H9 (cell line): ENCODE measurements at regions not wholly inside any gene's neighbourhood (a gene's known extent, or its start where the extent isn't known, plus 50 kb on each side); places are given as distances from the start of the nearest gene placed in this dataset.
A peak's percentile ranks its signal among the peaks of the same experiment; 100 is the strongest.

ENCODE experiments used
- DNase-seq: peaks from one replicate; pipeline ENCODE4 v3.0.0-alpha.2; 2017
- H2AFZ ChIP-seq: one replicate; pipeline ENCODE4 v1.6.1; 2013; ENCODE audit warnings: mild to moderate bottlenecking, low read length, control low read depth, moderate library complexity
- H2AK5ac ChIP-seq: 2 replicates; pipeline ENCODE4 v1.6.1; 2013; ENCODE audit warnings: low read length, control low read depth, mixed read lengths; ENCODE audit not compliant: insufficient read length
- H2BK120ac ChIP-seq: one replicate; pipeline ENCODE4 v1.6.1; 2013; ENCODE audit warnings: low read depth, mild to moderate bottlenecking, low read length, control low read depth, inconsistent platforms; ENCODE audit not compliant: poor library complexity, severe bottlenecking
- H2BK12ac ChIP-seq: 2 replicates; pipeline ENCODE4 v1.6.1; 2013; ENCODE audit warnings: low read length, control low read depth, mixed read lengths, low read depth; ENCODE audit not compliant: insufficient read length
- H2BK15ac ChIP-seq: 2 replicates; pipeline ENCODE4 v1.6.1; 2013; ENCODE audit warnings: low read depth, low read length, control low read depth
- H2BK20ac ChIP-seq: one replicate; pipeline ENCODE4 v1.6.1; 2013; ENCODE audit warnings: low read depth, mild to moderate bottlenecking, low read length, control low read depth, inconsistent platforms; ENCODE audit not compliant: poor library complexity, severe bottlenecking
- H2BK5ac ChIP-seq: 2 replicates; pipeline ENCODE4 v1.6.1; 2013; ENCODE audit warnings: low read length, control low read depth, mixed read lengths; ENCODE audit not compliant: insufficient read length
- H3K14ac ChIP-seq: 2 replicates; pipeline ENCODE4 v1.6.1; 2013; ENCODE audit warnings: low read length, control low read depth; ENCODE audit not compliant: insufficient read depth
- H3K18ac ChIP-seq: 2 replicates; pipeline ENCODE4 v1.6.1; 2013; ENCODE audit warnings: low read depth, mild to moderate bottlenecking, mixed read lengths, low read length, control low read depth; ENCODE audit not compliant: insufficient read length
- H3K23ac ChIP-seq: 2 replicates; pipeline ENCODE4 v1.6.1; 2013; ENCODE audit warnings: low read length, control low read depth, mixed read lengths, low read depth; ENCODE audit not compliant: insufficient read length
- H3K23me2 ChIP-seq: 2 replicates; pipeline ENCODE4 v1.6.1; 2013; ENCODE audit warnings: low read depth, mild to moderate bottlenecking, mixed read lengths, low read length, control low read depth; ENCODE audit not compliant: insufficient read length, poor library complexity, severe bottlenecking
- H3K27ac ChIP-seq: 2 replicates; pipeline ENCODE4 v1.5.1; 2013; ENCODE audit warnings: low read length, control low read depth, mixed read lengths, low read depth; ENCODE audit not compliant: insufficient read length
- H3K27me3 ChIP-seq: 2 replicates; pipeline ENCODE4 v1.6.1; 2013; ENCODE audit warnings: low read length, control low read depth, inconsistent platforms; ENCODE audit not compliant: insufficient read depth
- H3K4ac ChIP-seq: 2 replicates; pipeline ENCODE4 v1.6.1; 2013; ENCODE audit warnings: low read depth, mild to moderate bottlenecking, control low read depth, inconsistent platforms, low read length, moderate library complexity
- H3K4me1 ChIP-seq: 2 replicates; pipeline ENCODE4 v1.6.1; 2013; ENCODE audit warnings: low read length, control low read depth, inconsistent platforms; ENCODE audit not compliant: insufficient read depth
- H3K4me2 ChIP-seq: 2 replicates; pipeline ENCODE4 v1.6.1; 2013; ENCODE audit warnings: low read length, control low read depth, mixed read lengths; ENCODE audit not compliant: insufficient read length, insufficient read depth
- H3K56ac ChIP-seq: 2 replicates; pipeline ENCODE4 v1.6.1; 2013; ENCODE audit warnings: low read depth, mild to moderate bottlenecking, mixed read lengths, low read length, control low read depth; ENCODE audit not compliant: insufficient read length
- H3K79me1 ChIP-seq: 2 replicates; pipeline ENCODE4 v1.6.1; 2013; ENCODE audit warnings: low read depth, mild to moderate bottlenecking, moderate library complexity, low read length, control low read depth, inconsistent platforms; ENCODE audit not compliant: insufficient read depth, poor library complexity, severe bottlenecking
- H3K79me2 ChIP-seq: 2 replicates; pipeline ENCODE4 v1.6.1; 2013; ENCODE audit warnings: low read length, control low read depth, inconsistent platforms; ENCODE audit not compliant: insufficient read depth
- H3K9ac ChIP-seq: 2 replicates; pipeline ENCODE4 v1.6.1; 2013; ENCODE audit warnings: low read length, control low read depth, mixed read lengths; ENCODE audit not compliant: insufficient read length; ENCODE audit errors: extremely low read depth
- H3K9me3 ChIP-seq: one replicate; pipeline ENCODE4 v1.6.1; 2013; ENCODE audit warnings: low read depth, low read length, inconsistent platforms; ENCODE audit not compliant: control insufficient read depth
- H3T11ph ChIP-seq: one replicate; pipeline ENCODE4 v1.6.1; 2013; ENCODE audit warnings: mild to moderate bottlenecking, low read length, control low read depth, inconsistent platforms
- H4K20me1 ChIP-seq: one replicate; pipeline ENCODE4 v1.6.1; 2013; ENCODE audit not compliant: control insufficient read depth, insufficient read length, insufficient read depth
- H4K5ac ChIP-seq: 2 replicates; pipeline ENCODE4 v1.6.1; 2013; ENCODE audit warnings: low read depth, mild to moderate bottlenecking, mixed read lengths, low read length, control low read depth; ENCODE audit not compliant: insufficient read length
- H4K8ac ChIP-seq: replicated peaks from 2 replicates; pipeline ENCODE4 v1.6.1; 2013; ENCODE audit warnings: low read length, control low read depth, mixed read lengths, low read depth; ENCODE audit not compliant: insufficient read length
- H4K91ac ChIP-seq: 2 replicates; pipeline ENCODE4 v1.6.1; 2013; ENCODE audit warnings: low read depth, mild to moderate bottlenecking, moderate library complexity, mixed read lengths, low read length, control low read depth; ENCODE audit not compliant: insufficient read length
- H3K27ac Mint-ChIP-seq, 3 experiments: 2 replicates in 2 of 3; 3 replicates in 1 of 3; pipeline ENCODE4 v1.8.0; 2020 to 2021; ENCODE audit warnings: mixed read lengths in 3 of 3, mild to moderate bottlenecking in 1 of 3, moderate library complexity in 1 of 3
- H3K27me3 Mint-ChIP-seq: 2 replicates; pipeline ENCODE4 v1.8.0; 2021; ENCODE audit warnings: low read depth, mild to moderate bottlenecking, moderate library complexity, mixed read lengths
- H3K36me3 Mint-ChIP-seq, 3 experiments: 2 replicates in 2 of 3; 3 replicates in 1 of 3; pipeline ENCODE4 v1.8.0; 2020 to 2021; ENCODE audit warnings: low read depth in 3 of 3, mixed read lengths in 3 of 3; ENCODE audit not compliant: insufficient read depth in 1 of 3
- H3K4me1 Mint-ChIP-seq, 2 experiments: 2 replicates each; pipeline ENCODE4 v1.8.0; 2020; ENCODE audit warnings: mixed read lengths in 2 of 2
- H3K4me3 Mint-ChIP-seq, 2 experiments: 2 replicates in 1 of 2; 3 replicates in 1 of 2; pipeline ENCODE4 v1.8.0; 2020 to 2021; ENCODE audit warnings: mild to moderate bottlenecking in 2 of 2, mixed read lengths in 2 of 2, moderate library complexity in 1 of 2
- H3K9me3 Mint-ChIP-seq, 2 experiments: 2 replicates in 1 of 2; 3 replicates in 1 of 2; pipeline ENCODE4 v1.8.0; 2020; ENCODE audit warnings: mild to moderate bottlenecking in 2 of 2, mixed read lengths in 2 of 2, moderate library complexity in 1 of 2
- WGBS: extraction: QIAGEN DNeasy Blood & Tissue Kit; methylation state at CpG from one replicate; pipeline ENCODE4 v1.1.7; 2013; ENCODE audit warnings: missing lambda C conversion rate, low lambda C conversion rate, mixed read lengths; ENCODE audit not compliant: insufficient read length; ENCODE audit errors: extremely low coverage; 5-methylcytosine and 5-hydroxymethylcytosine counted together
- TF ChIP-seq, protein P1 (sequence below): fragments of 200-600 bp; sonication (generic); conservative IDR thresholded peaks from 3 replicates; pipeline ENCODE4 v1.8.0; 2021; ENCODE audit warnings: antibody characterized with exemption, mild to moderate bottlenecking

DNA sequence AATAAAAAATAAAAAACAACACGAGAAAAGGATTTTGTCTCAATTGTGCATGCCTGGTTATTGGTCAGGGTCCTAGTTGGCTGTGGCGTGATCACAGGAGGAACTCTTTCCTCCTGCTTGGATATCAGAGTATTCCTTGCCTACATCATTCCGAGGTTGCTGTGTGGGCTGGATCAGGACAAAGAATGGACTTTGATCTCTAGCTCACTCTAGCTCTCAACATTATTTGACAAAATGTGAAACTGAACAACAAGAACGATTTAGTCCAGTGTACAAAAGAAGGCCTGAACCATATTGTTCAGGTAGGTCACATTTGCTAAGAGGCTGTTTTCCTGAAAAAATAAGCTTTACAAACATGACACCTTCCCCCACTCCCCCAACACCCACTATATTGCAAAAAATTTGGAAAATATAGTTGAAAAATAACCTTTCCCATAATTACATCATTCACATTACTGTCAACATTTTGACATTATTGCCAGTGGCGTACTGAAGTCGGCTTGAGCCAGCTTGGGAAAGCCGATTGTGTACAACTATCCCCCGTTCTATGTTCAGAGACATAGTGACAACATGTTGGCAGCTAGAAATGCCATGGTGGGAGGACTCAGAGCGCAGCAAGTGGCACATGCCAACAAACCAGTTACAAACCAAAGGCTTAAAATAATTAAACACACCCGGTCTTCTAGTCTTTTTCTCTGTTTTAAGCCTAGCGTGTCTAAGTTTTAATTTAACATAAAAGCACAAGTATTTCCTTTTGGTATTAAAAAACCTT lies 179.0 kb downstream of the LPIN1 start:
- Histone ChIP-seq H4K20me1 (no peaks in the 10 kb centered on the region), H3K4ac (no peak overlapping the region), H3K4me1 (no peaks in the 10 kb centered on the region), H3K79me1 (no peaks in the 10 kb centered on the region), H3K27me3 (no peaks in the 10 kb centered on the region), H2BK120ac (no peak overlapping the region), H2BK12ac (no peak overlapping the region), H3K9ac (no peak overlapping the region), H3K23ac (no peak overlapping the region), H2BK15ac (no peak overlapping the region), H3K27ac (no peak overlapping the region), H4K5ac (no peak overlapping the region), H3T11ph (no peak overlapping the region), H4K8ac (no peak overlapping the region), H3K18ac (no peak overlapping the region), H3K14ac (no peak overlapping the region), H3K4me2 (no peak overlapping the region), H2BK5ac (no peak overlapping the region), H2AFZ (no peak overlapping the region), H3K79me2 (no peaks in the 10 kb centered on the region), H4K91ac (no peak overlapping the region), H3K56ac (no peak overlapping the region), H2BK20ac (no peak overlapping the region), H3K9me3 (no peaks in the 10 kb centered on the region), H3K23me2 (no peaks in the 10 kb centered on the region), H2AK5ac (no peak overlapping the region)
- Mint-ChIP-seq H3K4me3 (no peak overlapping the region), H3K27ac (0 out of 7 replicates have a peak overlapping the region, but pooled peaks of 1 of the 3 experiments have one; percentile 25), H3K36me3 (no peaks in the 10 kb centered on the region), H3K27me3 (peaks cover 7% of the 10 kb centered on the region), H3K9me3 (no peaks in the 10 kb centered on the region; a peak in 1 of 5 replicates), H3K4me1 (peaks cover 15 to 17% of the 10 kb centered on the region in 2 experiments)
- no CpG with 5 or more reads among the region's 11 CpGs for WGBS
- TF ChIP-seq, protein P1, sequence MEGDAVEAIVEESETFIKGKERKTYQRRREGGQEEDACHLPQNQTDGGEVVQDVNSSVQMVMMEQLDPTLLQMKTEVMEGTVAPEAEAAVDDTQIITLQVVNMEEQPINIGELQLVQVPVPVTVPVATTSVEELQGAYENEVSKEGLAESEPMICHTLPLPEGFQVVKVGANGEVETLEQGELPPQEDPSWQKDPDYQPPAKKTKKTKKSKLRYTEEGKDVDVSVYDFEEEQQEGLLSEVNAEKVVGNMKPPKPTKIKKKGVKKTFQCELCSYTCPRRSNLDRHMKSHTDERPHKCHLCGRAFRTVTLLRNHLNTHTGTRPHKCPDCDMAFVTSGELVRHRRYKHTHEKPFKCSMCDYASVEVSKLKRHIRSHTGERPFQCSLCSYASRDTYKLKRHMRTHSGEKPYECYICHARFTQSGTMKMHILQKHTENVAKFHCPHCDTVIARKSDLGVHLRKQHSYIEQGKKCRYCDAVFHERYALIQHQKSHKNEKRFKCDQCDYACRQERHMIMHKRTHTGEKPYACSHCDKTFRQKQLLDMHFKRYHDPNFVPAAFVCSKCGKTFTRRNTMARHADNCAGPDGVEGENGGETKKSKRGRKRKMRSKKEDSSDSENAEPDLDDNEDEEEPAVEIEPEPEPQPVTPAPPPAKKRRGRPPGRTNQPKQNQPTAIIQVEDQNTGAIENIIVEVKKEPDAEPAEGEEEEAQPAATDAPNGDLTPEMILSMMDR: no peak
- DNase-seq: no peak
